Kidney epithelial cell (primary cell): ENCODE measurements at regions not wholly inside any gene's neighbourhood (a gene's known extent, or its start where the extent isn't known, plus 50 kb on each side); places are given as distances from the start of the nearest gene placed in this dataset.

Experiments
- DNase-seq: peaks from one replicate; pipeline ENCODE4 v3.0.0-alpha.2; 2010; ENCODE audit warnings: low read depth
- H3K27me3 ChIP-seq: 2 replicates; pipeline ENCODE4 v1.6.0; 2011; ENCODE audit warnings: low read length; ENCODE audit not compliant: control insufficient read depth, insufficient read depth
- H3K36me3 ChIP-seq: 2 replicates; pipeline ENCODE4 v1.5.1; 2011; ENCODE audit warnings: low read length; ENCODE audit not compliant: control insufficient read depth, insufficient read depth
- H3K4me3 ChIP-seq: 2 replicates; pipeline ENCODE4 v1.5.1; 2011; ENCODE audit warnings: low read depth, mild to moderate bottlenecking, control low read depth, low read length
- TF ChIP-seq, protein P1 (sequence below): IDR thresholded peaks from 2 replicates; pipeline ENCODE4 v1.5.1; 2011; ENCODE audit warnings: mild to moderate bottlenecking, moderate library complexity, low read length, control low read depth, inconsistent platforms; ENCODE audit not compliant: insufficient read depth, poor library complexity, severe bottlenecking

GRCh38 chr13:54682184-54682583 lies 1653.6 kb downstream of the OLFM4 start:
- DNase-seq = no peak
- TF ChIP-seq, protein P1, sequence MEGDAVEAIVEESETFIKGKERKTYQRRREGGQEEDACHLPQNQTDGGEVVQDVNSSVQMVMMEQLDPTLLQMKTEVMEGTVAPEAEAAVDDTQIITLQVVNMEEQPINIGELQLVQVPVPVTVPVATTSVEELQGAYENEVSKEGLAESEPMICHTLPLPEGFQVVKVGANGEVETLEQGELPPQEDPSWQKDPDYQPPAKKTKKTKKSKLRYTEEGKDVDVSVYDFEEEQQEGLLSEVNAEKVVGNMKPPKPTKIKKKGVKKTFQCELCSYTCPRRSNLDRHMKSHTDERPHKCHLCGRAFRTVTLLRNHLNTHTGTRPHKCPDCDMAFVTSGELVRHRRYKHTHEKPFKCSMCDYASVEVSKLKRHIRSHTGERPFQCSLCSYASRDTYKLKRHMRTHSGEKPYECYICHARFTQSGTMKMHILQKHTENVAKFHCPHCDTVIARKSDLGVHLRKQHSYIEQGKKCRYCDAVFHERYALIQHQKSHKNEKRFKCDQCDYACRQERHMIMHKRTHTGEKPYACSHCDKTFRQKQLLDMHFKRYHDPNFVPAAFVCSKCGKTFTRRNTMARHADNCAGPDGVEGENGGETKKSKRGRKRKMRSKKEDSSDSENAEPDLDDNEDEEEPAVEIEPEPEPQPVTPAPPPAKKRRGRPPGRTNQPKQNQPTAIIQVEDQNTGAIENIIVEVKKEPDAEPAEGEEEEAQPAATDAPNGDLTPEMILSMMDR = no peak
- Histone ChIP-seq H3K4me3 (no peak overlapping the region), H3K36me3 (no peaks in the 10 kb centered on the region), H3K27me3 (no peaks in the 10 kb centered on the region)

DNA sequence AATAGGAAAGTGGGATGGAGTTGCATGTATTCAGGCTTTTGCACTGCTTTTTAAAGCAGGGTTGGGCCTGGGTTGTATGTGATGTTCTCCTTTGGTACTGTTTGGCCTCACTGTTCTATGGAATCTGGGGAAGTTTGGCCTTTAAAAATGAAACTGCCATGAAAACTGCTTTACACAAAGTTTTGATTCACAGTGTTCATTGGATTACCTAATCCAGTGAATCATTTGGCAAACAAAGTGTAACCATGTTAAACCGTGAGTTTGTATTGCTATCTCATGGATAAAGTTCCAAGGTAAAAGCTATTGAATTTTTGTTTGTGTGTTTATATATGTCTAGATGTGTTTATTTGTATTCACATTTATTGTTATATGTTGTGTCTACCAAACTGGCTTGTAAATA lies 1658.6 kb downstream of the OLFM4 start:
- TF ChIP-seq, protein P1 = no peak
- Histone ChIP-seq H3K27me3 (no peaks in the 10 kb centered on the region), H3K4me3 (no peak overlapping the region), H3K36me3 (no peaks in the 10 kb centered on the region)
- no peak for DNase-seq

GRCh38 chr13:54699831-54700230 lies 1671.2 kb downstream of the OLFM4 start:
- no peaks in the 10 kb centered on the region for H3K27me3 ChIP-seq

DNA sequence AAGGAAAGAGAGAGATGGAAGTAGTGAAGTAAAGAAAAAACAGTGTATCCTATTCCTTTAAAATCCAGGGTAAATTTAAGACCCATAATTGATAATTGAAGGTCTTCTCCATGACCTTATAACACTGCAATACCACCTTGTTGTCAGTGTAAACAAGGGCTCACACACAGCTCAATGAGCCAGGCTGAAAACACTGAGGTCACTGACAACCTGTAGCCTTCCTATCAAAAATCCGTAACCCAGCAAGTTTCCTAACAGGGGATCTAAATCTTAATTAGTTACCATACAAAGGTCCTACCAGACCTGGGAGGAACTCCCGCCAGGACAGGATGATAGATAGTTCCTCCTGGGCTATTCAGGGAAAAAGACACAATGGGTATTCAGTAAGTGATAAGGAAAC lies 1677.1 kb downstream of the OLFM4 start:
- no peaks in the 10 kb centered on the region for H3K27me3 ChIP-seq
- DNase-seq = no peak
- no peaks in the 10 kb centered on the region for H3K36me3 ChIP-seq
- TF ChIP-seq, protein P1 = no peak
- no peak overlapping the region for H3K4me3 ChIP-seq

More at GRCh38 chr13:54699831-54700230, 1671.2 kb downstream of the OLFM4 start:
- H3K36me3 ChIP-seq = no peaks in the 10 kb centered on the region
- DNase-seq = no peak
- no peak overlapping the region for H3K4me3 ChIP-seq
- TF ChIP-seq, protein P1 = no peak

DNA sequence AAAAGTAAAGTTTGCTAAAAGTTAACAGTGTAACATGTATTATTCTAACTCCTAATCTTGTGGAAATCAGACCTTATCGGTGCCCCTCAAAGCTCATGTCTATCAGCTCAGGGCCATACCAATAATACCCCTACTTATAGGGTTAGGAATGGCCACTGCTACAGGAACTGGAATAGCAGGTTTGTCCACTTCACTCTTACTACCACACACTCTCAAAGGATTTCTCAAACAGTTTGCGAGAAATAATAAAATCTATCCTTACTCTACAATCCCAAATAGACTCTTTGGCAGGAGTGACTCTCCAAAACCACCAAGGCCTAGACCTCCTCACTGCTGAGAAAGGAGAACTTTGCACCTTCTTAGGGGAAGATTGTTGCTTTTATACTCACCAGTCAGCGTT lies 1677.7 kb downstream of the OLFM4 start:
- TF ChIP-seq, protein P1 = no peak
- no peak for DNase-seq

GRCh38 chr13:54709546-54709945 lies 1680.9 kb downstream of the OLFM4 start:
- no peak overlapping the region for H3K4me3 ChIP-seq
- TF ChIP-seq, protein P1 = no peak
- DNase-seq = no peak
- no peaks in the 10 kb centered on the region for H3K27me3 ChIP-seq
- H3K36me3 ChIP-seq = no peaks in the 10 kb centered on the region

More for the DNA sequence above, 1677.7 kb downstream of the OLFM4 start:
- Histone ChIP-seq H3K4me3 (no peak overlapping the region), H3K27me3 (no peaks in the 10 kb centered on the region), H3K36me3 (no peaks in the 10 kb centered on the region)
